Common myeloid progenitor, CD34-positive (primary cell): ENCODE measurements at regions not wholly inside any gene's neighbourhood (a gene's known extent, or its start where the extent isn't known, plus 50 kb on each side); places are given as distances from the start of the nearest gene placed in this dataset.

Source experiments
- CTCF ChIA-PET: fragments of 350-600 bp; sonication (Branson Sonifier 250); formaldehyde crosslinking; loops from one replicate; lab custom pipeline; 2021; ENCODE audit warnings: antibody characterized with exemption; lab: Charles Lee
- POLR2A ChIA-PET: fragments of 350-600 bp; sonication (Branson Sonifier 250); formaldehyde crosslinking; loops from one replicate; lab custom pipeline; 2021; ENCODE audit warnings: antibody characterized with exemption; lab: Charles Lee
- DNase-seq, 3 donors: peaks; one replicate each; pipeline versions ENCODE4 v3.0.0 to v3.0.0-alpha.2; 2013
- H3K27ac ChIP-seq, 2 experiments: 1 replicate in 1 of 2; 2 replicates in 1 of 2; pipeline ENCODE4 v1.7.0; 2013; ENCODE audit warnings: inconsistent platforms in 2 of 2, low read length in 2 of 2, mild to moderate bottlenecking in 2 of 2, low read depth in 1 of 2, moderate library complexity in 1 of 2; ENCODE audit not compliant: severe bottlenecking in 2 of 2, insufficient read depth in 1 of 2, poor library complexity in 1 of 2
- H3K27me3 ChIP-seq, 5 experiments: replicated peaks in 2 of 5; 1 replicate in 3 of 5; 2 replicates in 2 of 5; pipeline versions ENCODE4 v1.6.1 to v1.7.0; 2013; ENCODE audit warnings: low read length in 4 of 5, mild to moderate bottlenecking in 2 of 5, moderate library complexity in 2 of 5, inconsistent platforms in 1 of 5; ENCODE audit not compliant: insufficient read depth in 5 of 5, control insufficient read depth in 4 of 5
- H3K36me3 ChIP-seq, 4 experiments: 1 replicate in 2 of 4; 2 replicates in 2 of 4; pipeline versions ENCODE4 v1.6.1 to v1.7.0; 2013; ENCODE audit warnings: low read length in 3 of 4, control low read depth in 1 of 4, mild to moderate bottlenecking in 1 of 4; ENCODE audit not compliant: control insufficient read depth in 4 of 4, insufficient read depth in 4 of 4
- H3K4me1 ChIP-seq, 4 experiments: 1 replicate in 3 of 4; 2 replicates in 1 of 4; pipeline versions ENCODE4 v1.6.1 to v1.7.1; 2013; ENCODE audit warnings: low read length in 3 of 4, mild to moderate bottlenecking in 3 of 4, control low read depth in 1 of 4, inconsistent platforms in 1 of 4, moderate library complexity in 1 of 4; ENCODE audit not compliant: control insufficient read depth in 4 of 4, insufficient read depth in 4 of 4; ENCODE audit errors: control extremely low read depth in 1 of 4
- H3K4me3 ChIP-seq, 7 experiments: 1 replicate in 4 of 7; 2 replicates in 3 of 7; pipeline versions ENCODE4 v1.5.1 to v1.7.0; 2013; ENCODE audit warnings: mild to moderate bottlenecking in 7 of 7, low read length in 6 of 7, moderate library complexity in 6 of 7, inconsistent platforms in 2 of 7, low read depth in 2 of 7, control low read depth in 1 of 7; ENCODE audit not compliant: insufficient read depth in 4 of 7, control insufficient read depth in 1 of 7; ENCODE audit errors: extremely low read depth in 1 of 7
- H3K9me3 ChIP-seq, 5 experiments: 1 replicate in 4 of 5; 2 replicates in 1 of 5; pipeline versions ENCODE4 v1.6.1 to v1.7.1; 2013; ENCODE audit warnings: low read length in 4 of 5, mild to moderate bottlenecking in 2 of 5, inconsistent platforms in 1 of 5, low read depth in 1 of 5, moderate library complexity in 1 of 5; ENCODE audit not compliant: control insufficient read depth in 4 of 5, insufficient read depth in 2 of 5; ENCODE audit errors: control extremely low read depth in 1 of 5
- whole genome bisulfite sequencing: methylation state at CpG from one replicate; pipeline ENCODE4 v1.1.5; 2013; ENCODE audit not compliant: insufficient coverage; 5-methylcytosine and 5-hydroxymethylcytosine counted together

GRCh38 chr4:66202870-66203269 lies 532.6 kb upstream of the EPHA5 start:
- ChIA-PET POLR2A (no interaction called here), CTCF (no interaction called here)
- Histone ChIP-seq H3K9me3 (no peaks in the 10 kb centered on the region), H3K4me1 (no peaks in the 10 kb centered on the region), H3K27ac (no peak overlapping the region), H3K4me3 (no peak overlapping the region), H3K27me3 (no peaks in the 10 kb centered on the region), H3K36me3 (no peaks in the 10 kb centered on the region)
- DNase-seq, result no peak
- WGBS, result 100% methylated on average over 1 of the region's 4 CpGs

GRCh38 chr4:66197451-66197850 lies 527.2 kb upstream of the EPHA5 start:
- 17% methylated on average over 1 of the region's 1 CpG for WGBS
- no peak for DNase-seq
- Histone ChIP-seq H3K4me1 (no peaks in the 10 kb centered on the region), H3K27ac (no peak overlapping the region), H3K9me3 (no peaks in the 10 kb centered on the region), H3K27me3 (no peaks in the 10 kb centered on the region), H3K36me3 (no peaks in the 10 kb centered on the region), H3K4me3 (no peak overlapping the region)
- ChIA-PET CTCF (no interaction called here), POLR2A (interaction anchor here (0.6 kb wide), 1 partner anchor 1049 kb away, joined by 3 read pairs; no protein-coding TSS in a partner anchor)

GRCh38 chr4:66193487-66193886 lies 523.2 kb upstream of the EPHA5 start:
- no peaks in the 10 kb centered on the region for H3K36me3 ChIP-seq
- no peaks in the 10 kb centered on the region for H3K27me3 ChIP-seq
- no peak for DNase-seq
- no peaks in the 10 kb centered on the region for H3K9me3 ChIP-seq
- no peak overlapping the region for H3K4me3 ChIP-seq
- no peak overlapping the region for H3K27ac ChIP-seq
- no peaks in the 10 kb centered on the region for H3K4me1 ChIP-seq
- ChIA-PET POLR2A (interaction anchor here (0.7 kb wide), 1 partner anchor 1965 kb away, joined by 3 read pairs; no protein-coding TSS in a partner anchor), CTCF (interaction anchor here (0.7 kb wide), 1 partner anchor 632 kb away, joined by 3 read pairs; no protein-coding TSS in a partner anchor)
- no CpG with 5 or more reads among the region's 1 CpG for WGBS

- ChIA-PET CTCF (no interaction called here), POLR2A (no interaction called here)
- Histone ChIP-seq H3K9me3 (no peaks in the 10 kb centered on the region), H3K4me3 (no peak overlapping the region), H3K27me3 (no peaks in the 10 kb centered on the region), H3K4me1 (no peaks in the 10 kb centered on the region), H3K36me3 (no peaks in the 10 kb centered on the region), H3K27ac (no peak overlapping the region)
- no peak for DNase-seq
- WGBS, result 93% methylated on average over 3 of the region's 3 CpGs
Observed at GRCh38 chr4:66187175-66187720, 517.0 kb upstream of the EPHA5 start.

GRCh38 chr4:66186095-66186494 lies 515.8 kb upstream of the EPHA5 start:
- H3K4me1 ChIP-seq, result no peaks in the 10 kb centered on the region
- ChIA-PET POLR2A (no interaction called here), CTCF (no interaction called here)
- no peaks in the 10 kb centered on the region for H3K27me3 ChIP-seq
- DNase-seq, result no peak
- no peak overlapping the region for H3K27ac ChIP-seq
- H3K4me3 ChIP-seq, result no peak overlapping the region
- H3K9me3 ChIP-seq, result no peaks in the 10 kb centered on the region
- H3K36me3 ChIP-seq, result no peaks in the 10 kb centered on the region

GRCh38 chr4:66182636-66183035 lies 512.3 kb upstream of the EPHA5 start:
- Histone ChIP-seq H3K4me1 (no peaks in the 10 kb centered on the region), H3K9me3 (no peaks in the 10 kb centered on the region), H3K27ac (no peak overlapping the region), H3K27me3 (no peaks in the 10 kb centered on the region), H3K4me3 (no peak overlapping the region), H3K36me3 (no peaks in the 10 kb centered on the region)
- POLR2A ChIA-PET, result no interaction called here
- CTCF ChIA-PET, result no interaction called here
- 100% methylated on average over 1 of the region's 1 CpG for WGBS
- no peak for DNase-seq

GRCh38 chr4:66178906-66179305 lies 508.6 kb upstream of the EPHA5 start:
- CTCF ChIA-PET, result no interaction called here
- no peak for DNase-seq
- POLR2A ChIA-PET, result no interaction called here
- Histone ChIP-seq H3K27me3 (no peaks in the 10 kb centered on the region), H3K4me1 (no peaks in the 10 kb centered on the region), H3K27ac (no peak overlapping the region), H3K9me3 (no peaks in the 10 kb centered on the region), H3K4me3 (no peak overlapping the region), H3K36me3 (no peaks in the 10 kb centered on the region)
